GM12878 (cell line): ENCODE measurements at regions not wholly inside any gene's neighbourhood (a gene's known extent, or its start where the extent isn't known, plus 50 kb on each side); places are given as distances from the start of the nearest gene placed in this dataset.

Experiments
- ATAC-seq: fragments of 200-7000 bp; cut with Tn5 transposase; 3 replicates; pipeline ENCODE4 v1.9.1; 2020; ENCODE audit warnings: mild to moderate bottlenecking, moderate library complexity
- BruUV-seq: library from RNA; stranded (reverse); fragments of 400-500 nt; replicated peaks from 2 replicates; lab custom pipeline; 2021; lab: Mats Ljungman, UMichigan
- CTCF ChIA-PET: fragments of 300-600 bp; sonication (Branson Sonifier 250); formaldehyde crosslinking; extraction: SDS; loops from one replicate; lab custom pipeline; 2021; ENCODE audit warnings: inconsistent platforms; lab: Yijun Ruan, JAX
- POLR2A ChIA-PET: fragments of 350-600 bp; formaldehyde crosslinking; extraction: SDS; loops from one replicate; lab custom pipeline; 2021; ENCODE audit warnings: inconsistent platforms; lab: Charles Lee
- RAD21 ChIA-PET: fragments of 300-600 bp; sonication (Branson Sonifier 250); formaldehyde crosslinking; loops from one replicate; lab custom pipeline; 2023; ENCODE audit warnings: antibody characterized with exemption; ENCODE audit not compliant: unreplicated experiment; lab: Charles Lee
- SMC1A ChIA-PET: fragments of 300-600 bp; sonication (Branson Sonifier 250); formaldehyde crosslinking; loops from one replicate; lab custom pipeline; 2023; ENCODE audit not compliant: unreplicated experiment, uncharacterized antibody; lab: Charles Lee
- DNase-seq: peaks from one replicate; pipeline ENCODE4 v3.0.0-alpha.2; 2011; ENCODE audit warnings: low read depth, low spot score
- FAIRE-seq: peaks from 3 replicates; lab custom pipeline; 2011; peaks lifted over from hg19 to GRCh38; lab: Jason Lieb, UNC
- H2AFZ ChIP-seq: 2 replicates; pipeline ENCODE4 v1.6.0; 2011; ENCODE audit warnings: low read depth, low read length, control low read depth; ENCODE audit not compliant: control insufficient read depth
- H3K27ac ChIP-seq: 2 replicates; pipeline ENCODE4 v1.5.1; 2011; ENCODE audit warnings: control low read depth; ENCODE audit not compliant: control insufficient read depth, insufficient read depth
- H3K27me3 ChIP-seq, 2 experiments: replicated peaks in 1 of 2; 2 replicates each; pipeline versions ENCODE4 v1.6.0 to v1.6.1; 2011; ENCODE audit warnings: low read length in 1 of 2; ENCODE audit not compliant: control insufficient read depth in 2 of 2, insufficient read depth in 2 of 2
- H3K36me3 ChIP-seq, 2 experiments: 2 replicates each; pipeline ENCODE4 v1.5.1; 2011; ENCODE audit warnings: low read length in 1 of 2; ENCODE audit not compliant: control insufficient read depth in 2 of 2, insufficient read depth in 2 of 2
- H3K4me1 ChIP-seq: 2 replicates; pipeline ENCODE4 v1.6.1; 2011; ENCODE audit warnings: mild to moderate bottlenecking, low read length, moderate library complexity, mixed read lengths; ENCODE audit not compliant: control insufficient read depth, insufficient read depth
- H3K4me2 ChIP-seq: 2 replicates; pipeline ENCODE4 v1.6.0; 2011; ENCODE audit warnings: control low read depth; ENCODE audit not compliant: control insufficient read depth, insufficient read depth
- H3K4me3 ChIP-seq: fragments of 200-600 bp; sonication (generic); 2 replicates; pipeline ENCODE4 v1.5.1; 2016
- H3K79me2 ChIP-seq: 2 replicates; pipeline ENCODE4 v1.6.0; 2011; ENCODE audit warnings: low read length; ENCODE audit not compliant: control insufficient read depth, insufficient read depth
- H3K9ac ChIP-seq: 2 replicates; pipeline ENCODE4 v1.8.0; 2011; ENCODE audit warnings: low read length, control low read depth, mixed read lengths; ENCODE audit not compliant: control insufficient read depth, insufficient read depth
- H3K9me3 ChIP-seq: replicated peaks from 3 replicates; pipeline ENCODE4 v1.5.1; 2011; ENCODE audit warnings: mild to moderate bottlenecking, low read length; ENCODE audit not compliant: control insufficient read depth, insufficient read depth
- H4K20me1 ChIP-seq: 2 replicates; pipeline ENCODE4 v1.6.0; 2011; ENCODE audit not compliant: control insufficient read depth, insufficient read depth
- CHD2 ChIP-seq: IDR thresholded peaks from 2 replicates; pipeline ENCODE4 v1.6.1; 2011; ENCODE audit warnings: low read depth, low read length, improper control_type of control experiment, borderline replicate concordance
- E2F8 ChIP-seq: fragments of 450-650 bp; IDR thresholded peaks from 2 replicates; pipeline ENCODE4 v1.6.1; 2018; ENCODE audit warnings: mild to moderate bottlenecking, low read depth, moderate library complexity; ENCODE audit not compliant: partially characterized antibody
- EP300 ChIP-seq, 2 experiments: fragments of 150-350 bp in 1 of 2; IDR thresholded peaks; 2 replicates each; pipeline ENCODE4 v1.6.1; 2011 to 2012; ENCODE audit warnings: low read depth in 2 of 2, low read length in 2 of 2, borderline replicate concordance in 1 of 2, improper control_type of control experiment in 1 of 2, inconsistent platforms in 1 of 2; ENCODE audit not compliant: control insufficient read depth in 1 of 2
- HDAC6 ChIP-seq: fragments of 200-600 bp; sonication (generic); IDR thresholded peaks from one replicate; pipeline ENCODE4 v1.8.0; 2017; ENCODE audit warnings: antibody characterized with exemption; ENCODE audit not compliant: unreplicated experiment
- MXI1 ChIP-seq: fragments of 150-350 bp; IDR thresholded peaks from 2 replicates; pipeline ENCODE4 v1.6.1; 2011; ENCODE audit warnings: low read depth, mild to moderate bottlenecking, inconsistent platforms, low read length, improper control_type of control experiment
- MYB ChIP-seq: fragments of 150-350 bp; IDR thresholded peaks from 2 replicates; pipeline ENCODE4 v1.6.1; 2014; ENCODE audit warnings: mild to moderate bottlenecking, low read depth, low read length, borderline replicate concordance
- POLR2A ChIP-seq: IDR thresholded peaks from 2 replicates; pipeline ENCODE4 v1.6.1; 2011; ENCODE audit warnings: low read depth, mild to moderate bottlenecking, low read length
- POLR2AphosphoS2 ChIP-seq: IDR thresholded peaks from 2 replicates; pipeline ENCODE4 v1.6.1; 2011; ENCODE audit warnings: low read depth, mild to moderate bottlenecking, low read length, improper control_type of control experiment, moderate library complexity
- RUNX3 ChIP-seq: IDR thresholded peaks from 2 replicates; pipeline ENCODE4 v1.6.1; 2012; ENCODE audit warnings: low read length, inconsistent platforms
- SIX5 ChIP-seq: IDR thresholded peaks from 2 replicates; pipeline ENCODE4 v1.6.1; 2011; ENCODE audit warnings: mild to moderate bottlenecking, low read depth, low read length, moderate library complexity; ENCODE audit not compliant: severe bottlenecking
- TCF7 ChIP-seq: IDR thresholded peaks from 2 replicates; pipeline ENCODE4 v1.6.1; 2014; ENCODE audit warnings: antibody characterized with exemption, borderline replicate concordance
- ZBED1 ChIP-seq: IDR thresholded peaks from 2 replicates; pipeline ENCODE4 v1.6.1; 2016; ENCODE audit warnings: borderline replicate concordance
- ZNF274 ChIP-seq: IDR thresholded peaks from one replicate; pipeline ENCODE4 v1.8.0; 2011; ENCODE audit not compliant: insufficient read length, insufficient read depth
- WGBS: methylation state at CpG from one replicate; pipeline ENCODE4 v1.1.6; 2016; ENCODE audit warnings: low lambda C conversion rate; ENCODE audit not compliant: insufficient replicate concordance, insufficient coverage; ENCODE audit errors: missing lambda C conversion rate; 5-methylcytosine and 5-hydroxymethylcytosine counted together
- in situ Hi-C: fragments of 300-500 bp; cut with MboI; formaldehyde crosslinking; loops from 9 replicates; pipeline ENCODE4 v1.14.3; 2018; ENCODE audit warnings: mixed read lengths
- intact Hi-C: fragments of 100-400 bp; cut with micrococcal nuclease; formaldehyde crosslinking; loops from one replicate; pipeline ENCODE4 v1.14.2; 2022; ENCODE audit not compliant: unreplicated experiment
- TF ChIP-seq, protein P1 (sequence below): fragments of 450-650 bp; IDR thresholded peaks from 2 replicates; pipeline ENCODE4 v1.6.1; 2017; ENCODE audit warnings: mild to moderate bottlenecking, low read depth, inconsistent platforms; ENCODE audit not compliant: poor library complexity, severe bottlenecking

DNA sequence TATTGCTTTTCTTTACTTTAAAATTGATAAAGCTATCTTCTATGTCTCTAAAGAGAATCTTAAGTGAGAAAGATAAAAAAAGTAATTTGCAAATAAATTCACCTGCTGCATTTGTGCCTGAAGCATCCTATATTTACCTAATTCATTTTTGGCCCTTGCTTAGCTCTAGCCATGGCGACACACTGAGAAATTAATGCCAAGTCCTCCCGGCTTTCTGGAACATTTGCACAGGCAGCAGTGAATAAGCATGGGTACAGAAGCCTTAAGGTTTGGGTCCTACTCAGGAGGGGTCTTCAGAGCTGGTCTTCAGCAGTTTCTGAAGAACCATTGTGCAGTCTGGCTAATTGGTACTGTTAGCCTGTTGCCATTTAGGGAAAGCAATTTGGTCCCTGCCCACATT lies 73.9 kb upstream of the ZEB2 start:
- in situ Hi-C loops = no loop called here
- SMC1A ChIA-PET = no interaction called here
- no peaks in the 10 kb centered on the region for H3K36me3 ChIP-seq
- WGBS = 46% methylated on average over 2 of the region's 2 CpGs
- intact Hi-C loops = no loop called here
- ATAC-seq (no peak), DNase-seq (no peak), FAIRE-seq (no peak)
- H3K27ac ChIP-seq = no peak overlapping the region
- TF ChIP-seq MXI1 (no peak), TCF7 (no peak), POLR2AphosphoS2 (no peak), RUNX3 (no peak), EP300 (IDR thresholded peaks at IDR 0.05; ENCODE audit: borderline replicate concordance in 1 of 2, control insufficient read depth in 1 of 2, low read depth in 2 of 2, low read length in 2 of 2) (no peak), ZNF274 (no peak), SIX5 (no peak), CHD2 (no peak), HDAC6 (no peak), ZBED1 (no peak), E2F8 (no peak), POLR2A (no peak), MYB (no peak)
- TF ChIP-seq, protein P1, sequence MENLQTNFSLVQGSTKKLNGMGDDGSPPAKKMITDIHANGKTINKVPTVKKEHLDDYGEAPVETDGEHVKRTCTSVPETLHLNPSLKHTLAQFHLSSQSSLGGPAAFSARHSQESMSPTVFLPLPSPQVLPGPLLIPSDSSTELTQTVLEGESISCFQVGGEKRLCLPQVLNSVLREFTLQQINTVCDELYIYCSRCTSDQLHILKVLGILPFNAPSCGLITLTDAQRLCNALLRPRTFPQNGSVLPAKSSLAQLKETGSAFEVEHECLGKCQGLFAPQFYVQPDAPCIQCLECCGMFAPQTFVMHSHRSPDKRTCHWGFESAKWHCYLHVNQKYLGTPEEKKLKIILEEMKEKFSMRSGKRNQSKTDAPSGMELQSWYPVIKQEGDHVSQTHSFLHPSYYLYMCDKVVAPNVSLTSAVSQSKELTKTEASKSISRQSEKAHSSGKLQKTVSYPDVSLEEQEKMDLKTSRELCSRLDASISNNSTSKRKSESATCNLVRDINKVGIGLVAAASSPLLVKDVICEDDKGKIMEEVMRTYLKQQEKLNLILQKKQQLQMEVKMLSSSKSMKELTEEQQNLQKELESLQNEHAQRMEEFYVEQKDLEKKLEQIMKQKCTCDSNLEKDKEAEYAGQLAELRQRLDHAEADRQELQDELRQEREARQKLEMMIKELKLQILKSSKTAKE = no peak
- H3K9ac ChIP-seq = no peak overlapping the region
- H4K20me1 ChIP-seq = no peaks in the 10 kb centered on the region
- no peaks in the 10 kb centered on the region for H3K79me2 ChIP-seq
- RAD21 ChIA-PET = no interaction called here
- no peaks in the 10 kb centered on the region for H3K9me3 ChIP-seq
- no TSS peak for BruUV-seq
- no peak overlapping the region for H3K4me3 ChIP-seq
- POLR2A ChIA-PET = no interaction called here
- no peak overlapping the region for H2AFZ ChIP-seq
- CTCF ChIA-PET = no interaction called here
- H3K4me2 ChIP-seq = no peak overlapping the region
- H3K4me1 ChIP-seq = peaks cover 7% of the 10 kb centered on the region; the same call in 1 of the 2 replicates
- H3K27me3 ChIP-seq = peaks cover 0 to 8% of the 10 kb centered on the region in 2 experiments; a peak in 1 of 4 replicates
